ENCODE measurements at regions not wholly inside any gene's neighbourhood (a gene's known extent, or its start where the extent isn't known, plus 50 kb on each side); places are given as distances from the start of the nearest gene placed in this dataset.

GRCh38 chr22:49226096-49226495, 601.6 kb downstream of the BRD1 start:
- TF ChIP-seq, protein P1, sequence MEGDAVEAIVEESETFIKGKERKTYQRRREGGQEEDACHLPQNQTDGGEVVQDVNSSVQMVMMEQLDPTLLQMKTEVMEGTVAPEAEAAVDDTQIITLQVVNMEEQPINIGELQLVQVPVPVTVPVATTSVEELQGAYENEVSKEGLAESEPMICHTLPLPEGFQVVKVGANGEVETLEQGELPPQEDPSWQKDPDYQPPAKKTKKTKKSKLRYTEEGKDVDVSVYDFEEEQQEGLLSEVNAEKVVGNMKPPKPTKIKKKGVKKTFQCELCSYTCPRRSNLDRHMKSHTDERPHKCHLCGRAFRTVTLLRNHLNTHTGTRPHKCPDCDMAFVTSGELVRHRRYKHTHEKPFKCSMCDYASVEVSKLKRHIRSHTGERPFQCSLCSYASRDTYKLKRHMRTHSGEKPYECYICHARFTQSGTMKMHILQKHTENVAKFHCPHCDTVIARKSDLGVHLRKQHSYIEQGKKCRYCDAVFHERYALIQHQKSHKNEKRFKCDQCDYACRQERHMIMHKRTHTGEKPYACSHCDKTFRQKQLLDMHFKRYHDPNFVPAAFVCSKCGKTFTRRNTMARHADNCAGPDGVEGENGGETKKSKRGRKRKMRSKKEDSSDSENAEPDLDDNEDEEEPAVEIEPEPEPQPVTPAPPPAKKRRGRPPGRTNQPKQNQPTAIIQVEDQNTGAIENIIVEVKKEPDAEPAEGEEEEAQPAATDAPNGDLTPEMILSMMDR (IDR thresholded peaks at IDR 0.05) = no peak
- TF ChIP-seq EZH2 (IDR thresholded peaks at IDR 0.05; ENCODE audit: borderline replicate concordance, insufficient read depth, low read depth, low read length, poor library complexity, severe bottlenecking) = no peak
